ENCODE measurements at regions not wholly inside any gene's neighbourhood (a gene's known extent, or its start where the extent isn't known, plus 50 kb on each side); places are given as distances from the start of the nearest gene placed in this dataset.

DNA sequence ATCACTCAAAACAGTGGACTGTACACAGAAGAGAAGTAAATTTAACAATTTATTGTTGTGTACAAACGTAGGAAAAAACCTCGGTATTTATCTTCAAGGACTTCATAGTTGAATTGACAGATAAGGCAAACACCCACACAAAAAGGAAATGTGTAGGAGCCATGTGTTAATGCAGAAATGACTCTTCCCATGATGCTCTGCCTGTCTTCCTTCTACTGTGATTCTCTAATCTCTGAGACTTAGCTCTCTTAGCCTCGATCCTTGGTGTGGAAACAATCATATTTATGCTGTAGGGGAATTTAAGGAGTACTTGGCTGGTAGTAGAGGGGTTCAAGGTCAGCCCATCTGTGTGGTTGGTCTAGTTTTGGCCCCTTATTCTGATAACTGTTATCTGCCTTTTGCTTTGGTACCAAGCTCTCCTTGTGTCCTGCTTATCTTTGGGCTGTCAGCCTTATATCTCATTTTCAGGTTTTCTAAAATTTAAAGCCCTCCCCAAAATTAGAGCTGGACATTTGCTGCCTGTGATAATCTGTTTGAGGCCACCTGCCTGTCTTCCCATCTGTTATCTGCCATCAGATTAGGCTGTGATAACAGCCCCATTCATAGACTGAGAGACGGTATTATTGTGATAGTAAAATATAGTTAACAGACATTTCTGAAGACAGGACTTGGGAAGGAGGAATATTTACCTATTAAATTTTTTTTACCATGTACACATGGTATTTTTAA lies 81.7 kb downstream of the GPR85 start:
- DNase-seq (ENCODE audit: insufficient read length, low spot score) (no peak), FAIRE-seq (no peak)
- TF ChIP-seq, protein P1, sequence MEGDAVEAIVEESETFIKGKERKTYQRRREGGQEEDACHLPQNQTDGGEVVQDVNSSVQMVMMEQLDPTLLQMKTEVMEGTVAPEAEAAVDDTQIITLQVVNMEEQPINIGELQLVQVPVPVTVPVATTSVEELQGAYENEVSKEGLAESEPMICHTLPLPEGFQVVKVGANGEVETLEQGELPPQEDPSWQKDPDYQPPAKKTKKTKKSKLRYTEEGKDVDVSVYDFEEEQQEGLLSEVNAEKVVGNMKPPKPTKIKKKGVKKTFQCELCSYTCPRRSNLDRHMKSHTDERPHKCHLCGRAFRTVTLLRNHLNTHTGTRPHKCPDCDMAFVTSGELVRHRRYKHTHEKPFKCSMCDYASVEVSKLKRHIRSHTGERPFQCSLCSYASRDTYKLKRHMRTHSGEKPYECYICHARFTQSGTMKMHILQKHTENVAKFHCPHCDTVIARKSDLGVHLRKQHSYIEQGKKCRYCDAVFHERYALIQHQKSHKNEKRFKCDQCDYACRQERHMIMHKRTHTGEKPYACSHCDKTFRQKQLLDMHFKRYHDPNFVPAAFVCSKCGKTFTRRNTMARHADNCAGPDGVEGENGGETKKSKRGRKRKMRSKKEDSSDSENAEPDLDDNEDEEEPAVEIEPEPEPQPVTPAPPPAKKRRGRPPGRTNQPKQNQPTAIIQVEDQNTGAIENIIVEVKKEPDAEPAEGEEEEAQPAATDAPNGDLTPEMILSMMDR (IDR thresholded peaks at IDR 0.05; ENCODE audit: insufficient read depth, missing control alignments): no peak

DNA sequence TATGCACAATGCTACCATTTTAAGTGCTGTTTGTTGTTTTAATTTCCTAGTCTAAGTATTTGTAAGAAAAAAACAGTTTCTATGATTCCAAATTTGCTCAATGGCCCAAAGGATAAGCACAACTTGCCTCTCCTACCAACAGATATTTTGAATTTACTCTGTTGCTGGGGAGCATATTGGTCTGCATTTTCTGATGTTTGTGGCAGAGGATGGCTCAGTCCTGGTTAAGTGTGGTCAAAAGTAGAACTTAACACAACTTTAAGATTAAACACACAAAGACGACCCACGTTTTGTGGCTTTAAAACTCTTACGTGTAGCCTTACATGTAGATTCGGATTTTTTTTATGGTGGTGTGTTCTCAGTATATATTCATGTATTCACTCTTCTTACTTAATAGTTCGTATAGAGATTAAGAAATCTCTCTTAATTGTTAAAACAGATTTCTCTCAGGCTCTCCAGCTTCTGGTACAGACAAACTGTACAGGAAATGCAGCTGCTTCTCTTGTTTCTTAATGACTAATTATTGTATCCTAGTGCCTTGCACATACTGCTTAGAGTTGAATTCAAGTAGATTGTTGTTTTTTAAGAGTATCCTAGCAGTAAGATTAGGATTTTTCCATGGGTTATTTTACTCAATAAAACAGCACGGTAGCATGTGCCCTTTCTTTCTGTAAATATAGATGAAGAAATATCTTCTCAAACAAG lies 86.2 kb downstream of the GPR85 start:
- FAIRE-seq (no peak), DNase-seq (ENCODE audit: insufficient read length, low spot score) (no peak)
- TF ChIP-seq, protein P1 (IDR thresholded peaks at IDR 0.05; ENCODE audit: insufficient read depth, missing control alignments): no peak

DNA sequence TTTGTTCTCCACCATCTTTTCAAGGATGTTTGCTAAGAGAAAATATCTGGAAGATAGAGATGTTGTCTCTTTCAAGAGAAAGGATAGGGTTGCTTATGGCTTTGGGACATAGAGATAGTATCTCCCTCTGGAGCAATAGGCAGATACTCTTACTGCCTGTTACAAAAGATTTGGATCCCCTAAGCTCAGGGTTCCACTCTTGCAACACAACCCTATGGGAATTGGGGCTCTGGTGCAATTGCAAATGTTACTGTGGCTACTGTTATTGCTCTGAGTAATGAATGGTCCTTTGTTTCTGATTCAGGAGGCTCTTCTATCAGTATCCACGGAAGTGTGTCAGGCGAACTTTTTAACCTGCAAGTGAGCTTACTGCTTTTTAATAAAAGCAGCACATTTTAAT lies 88.8 kb downstream of the GPR85 start:
- TF ChIP-seq, protein P1 (IDR thresholded peaks at IDR 0.05; ENCODE audit: insufficient read depth, missing control alignments): no peak
- FAIRE-seq (no peak), DNase-seq (ENCODE audit: insufficient read length, low spot score) (no peak)

DNA sequence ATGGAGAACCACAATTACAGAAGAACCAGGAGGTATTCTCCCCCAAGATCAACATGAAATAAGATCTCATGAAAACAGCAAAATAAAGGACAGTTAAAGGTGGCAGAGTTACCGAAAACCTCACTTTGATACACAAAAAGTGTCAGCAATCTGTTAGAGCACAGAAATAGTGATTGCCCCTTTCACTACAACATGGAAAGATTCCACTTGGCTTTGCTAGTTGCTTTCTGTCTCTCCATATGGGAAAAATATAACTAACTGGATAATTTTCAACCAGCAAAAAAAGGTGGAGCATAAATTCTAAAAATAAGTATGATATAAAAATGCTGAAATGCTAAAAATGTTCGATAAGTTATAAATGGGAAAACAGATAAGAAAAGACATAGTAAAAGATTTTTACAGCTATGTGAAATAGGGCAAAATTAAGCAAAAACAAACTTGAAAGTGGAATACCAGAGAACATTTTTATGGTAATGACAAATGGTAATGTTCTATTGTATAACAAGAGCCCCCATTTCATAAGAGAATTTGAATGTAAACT lies 90.2 kb downstream of the GPR85 start:
- FAIRE-seq (no peak), DNase-seq (ENCODE audit: insufficient read length, low spot score) (no peak)
- TF ChIP-seq, protein P1 (IDR thresholded peaks at IDR 0.05; ENCODE audit: insufficient read depth, missing control alignments): no peak

DNA sequence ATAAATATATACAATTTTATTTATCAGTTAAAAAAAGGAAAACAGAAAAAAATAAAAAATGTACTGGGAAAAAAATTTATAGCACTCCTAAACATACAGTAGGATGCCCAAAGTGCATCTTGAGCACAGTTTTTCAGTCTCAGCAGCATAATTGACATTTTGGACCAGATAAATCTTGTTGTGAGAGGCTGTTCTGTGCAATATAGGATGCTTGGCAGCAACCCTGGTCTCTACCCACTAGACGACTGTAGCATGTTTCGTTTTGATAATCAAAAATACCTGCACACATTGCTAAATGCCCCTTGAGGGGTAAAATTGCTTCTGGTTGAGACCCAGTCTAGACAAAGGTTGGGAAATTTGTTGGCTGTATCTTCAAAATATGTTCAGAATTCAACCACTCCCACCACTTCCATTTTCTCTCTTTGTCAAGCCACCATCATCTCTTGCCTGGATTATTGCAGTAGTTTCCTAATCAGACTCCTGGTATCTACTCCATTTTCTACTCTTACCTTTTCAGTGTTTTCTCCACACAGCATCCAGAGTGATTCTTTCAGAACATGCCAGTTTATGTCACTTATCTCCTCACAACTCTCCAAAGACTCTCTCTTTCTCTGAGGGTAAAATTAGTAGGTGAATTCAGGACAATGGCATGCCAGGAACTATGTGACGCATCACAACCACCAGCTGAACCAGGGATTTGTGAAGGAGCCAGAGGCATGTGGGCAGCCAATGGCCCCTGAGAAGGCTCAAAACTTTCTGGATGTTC lies 91.4 kb downstream of the GPR85 start:
- TF ChIP-seq, protein P1 (IDR thresholded peaks at IDR 0.05; ENCODE audit: insufficient read depth, missing control alignments): no peak
- FAIRE-seq (no peak), DNase-seq (ENCODE audit: insufficient read length, low spot score) (no peak)

DNA sequence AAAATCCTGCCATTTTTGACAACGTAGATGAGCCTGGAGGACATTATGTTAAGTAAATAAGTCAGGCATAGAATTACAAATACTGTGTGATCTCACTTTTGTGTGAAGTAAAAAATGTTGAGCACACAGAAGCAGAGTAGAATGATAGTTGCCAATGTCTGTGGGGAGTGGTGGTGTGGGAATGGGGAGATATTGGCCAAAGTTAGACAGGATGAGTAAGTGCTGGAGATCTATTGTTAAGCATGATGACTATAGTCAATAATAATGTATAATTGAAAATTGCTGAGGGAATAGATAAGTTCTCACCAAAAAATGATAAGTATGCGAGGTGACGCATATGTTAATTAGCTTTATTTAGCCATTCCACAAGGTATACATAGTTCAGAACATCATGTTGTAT lies 92.0 kb downstream of the GPR85 start:
- TF ChIP-seq, protein P1 (IDR thresholded peaks at IDR 0.05; ENCODE audit: insufficient read depth, missing control alignments): no peak
- FAIRE-seq (no peak), DNase-seq (ENCODE audit: insufficient read length, low spot score) (no peak)
